ENCODE measurements at regions not wholly inside any gene's neighbourhood (a gene's known extent, or its start where the extent isn't known, plus 50 kb on each side); places are given as distances from the start of the nearest gene placed in this dataset.
"Not testable (repeated sequence)": the region's sequence is repeated elsewhere in the genome, so short reads cannot be mapped to it uniquely, and the experiment has no call there.

GRCh38 chr9:110130211-110130610 lies 77.7 kb downstream of the C9orf152 start:
- Histone ChIP-seq H3K27ac (ENCODE audit: low read depth in 2 of 2, low read length in 2 of 2) (peak overlapping the region in 1 of 2 donors; percentile 92), H3K4me3 (ENCODE audit: low read length in 3 of 3) (no peak overlapping the region), H3K27me3 (ENCODE audit: control insufficient read depth, insufficient read depth, low read length) (no peaks in the 10 kb centered on the region), H3K9ac (ENCODE audit: low read length in 3 of 3) (no peak overlapping the region), H3K9me3 (ENCODE audit: control insufficient read depth in 2 of 3, insufficient read depth in 1 of 3, low read length in 3 of 3) (no peaks in the 10 kb centered on the region), H3K36me3 (ENCODE audit: control insufficient read depth in 2 of 3, insufficient read depth in 3 of 3, low read length in 3 of 3) (no peaks in the 10 kb centered on the region), H3K4me1 (ENCODE audit: control insufficient read depth in 2 of 3, insufficient read depth in 2 of 3, low read depth in 1 of 3, low read length in 3 of 3) (peaks cover 3 to 58% (median 39%) of the 10 kb centered on the region in 3 donors)
- DNase-seq (no peak), FAIRE-seq (no peak)
- no peak for TF ChIP-seq CTCF (IDR thresholded peaks at IDR 0.05; ENCODE audit: borderline replicate concordance, extremely low read depth, insufficient read depth)
- intact Hi-C loops (cut with DNase I): no loop called here

- peak overlapping the region in 1 of 2 donors; percentile 2 for H3K27ac ChIP-seq (ENCODE audit: low read depth in 2 of 2, low read length in 2 of 2)
- no peak for FAIRE-seq
Measured at GRCh38 chr9:110130791-110131416, 77.1 kb downstream of the C9orf152 start.

GRCh38 chr9:110131499-110131898 lies 76.5 kb downstream of the C9orf152 start:
- no peak for FAIRE-seq
- no peak for DNase-seq
- intact Hi-C loops (cut with DNase I): no loop called here
- H3K27me3 ChIP-seq (ENCODE audit: control insufficient read depth, insufficient read depth, low read length): no peaks in the 10 kb centered on the region
- H3K4me3 ChIP-seq (ENCODE audit: low read length in 3 of 3): no peak overlapping the region
- no peak for TF ChIP-seq CTCF (IDR thresholded peaks at IDR 0.05; ENCODE audit: borderline replicate concordance, extremely low read depth, insufficient read depth)
- H3K9me3 ChIP-seq (ENCODE audit: control insufficient read depth in 2 of 3, insufficient read depth in 1 of 3, low read length in 3 of 3): no peaks in the 10 kb centered on the region
- no peak overlapping the region for H3K27ac ChIP-seq (ENCODE audit: low read depth in 2 of 2, low read length in 2 of 2)
- no peak overlapping the region for H3K9ac ChIP-seq (ENCODE audit: low read length in 3 of 3)
- peaks cover 3 to 49% (median 31%) of the 10 kb centered on the region in 3 donors for H3K4me1 ChIP-seq (ENCODE audit: control insufficient read depth in 2 of 3, insufficient read depth in 2 of 3, low read depth in 1 of 3, low read length in 3 of 3)
- peaks cover 0 to 3% (median 0%) of the 10 kb centered on the region in 3 donors for H3K36me3 ChIP-seq (ENCODE audit: control insufficient read depth in 2 of 3, insufficient read depth in 3 of 3, low read length in 3 of 3)

More at GRCh38 chr9:110130791-110131416, 77.1 kb downstream of the C9orf152 start:
- no peaks in the 10 kb centered on the region for H3K27me3 ChIP-seq (ENCODE audit: control insufficient read depth, insufficient read depth, low read length)
- H3K36me3 ChIP-seq (ENCODE audit: control insufficient read depth in 2 of 3, insufficient read depth in 3 of 3, low read length in 3 of 3): no peaks in the 10 kb centered on the region
- no peak overlapping the region for H3K9ac ChIP-seq (ENCODE audit: low read length in 3 of 3)
- intact Hi-C loops (cut with DNase I): no loop called here
- DNase-seq: no peak
- H3K4me1 ChIP-seq (ENCODE audit: control insufficient read depth in 2 of 3, insufficient read depth in 2 of 3, low read depth in 1 of 3, low read length in 3 of 3): peaks cover 3 to 55% (median 36%) of the 10 kb centered on the region in 3 donors
- no peaks in the 10 kb centered on the region for H3K9me3 ChIP-seq (ENCODE audit: control insufficient read depth in 2 of 3, insufficient read depth in 1 of 3, low read length in 3 of 3)
- H3K4me3 ChIP-seq (ENCODE audit: low read length in 3 of 3): no peak overlapping the region
- TF ChIP-seq CTCF (IDR thresholded peaks at IDR 0.05; ENCODE audit: borderline replicate concordance, extremely low read depth, insufficient read depth): no peak

GRCh38 chr9:110132531-110132930 lies 75.4 kb downstream of the C9orf152 start:
- H3K27me3 ChIP-seq (ENCODE audit: control insufficient read depth, insufficient read depth, low read length); H3K36me3 ChIP-seq (ENCODE audit: control insufficient read depth in 2 of 3, insufficient read depth in 3 of 3, low read length in 3 of 3); H3K27ac ChIP-seq (ENCODE audit: low read depth in 2 of 2, low read length in 2 of 2); intact Hi-C loops (cut with DNase I); H3K4me3 ChIP-seq (ENCODE audit: low read length in 3 of 3); FAIRE-seq; H3K9me3 ChIP-seq (ENCODE audit: control insufficient read depth in 2 of 3, insufficient read depth in 1 of 3, low read length in 3 of 3); DNase-seq; H3K9ac ChIP-seq (ENCODE audit: low read length in 3 of 3): not testable (repeated sequence)
- H3K4me1 ChIP-seq (ENCODE audit: control insufficient read depth in 2 of 3, insufficient read depth in 2 of 3, low read depth in 1 of 3, low read length in 3 of 3): peaks cover 3 to 40% (median 22%) of the 10 kb centered on the region in 3 donors

Measured in kidney (tissue), 13 donors.